ENCODE measurements at regions not wholly inside any gene's neighbourhood (a gene's known extent, or its start where the extent isn't known, plus 50 kb on each side); places are given as distances from the start of the nearest gene placed in this dataset.

DNA sequence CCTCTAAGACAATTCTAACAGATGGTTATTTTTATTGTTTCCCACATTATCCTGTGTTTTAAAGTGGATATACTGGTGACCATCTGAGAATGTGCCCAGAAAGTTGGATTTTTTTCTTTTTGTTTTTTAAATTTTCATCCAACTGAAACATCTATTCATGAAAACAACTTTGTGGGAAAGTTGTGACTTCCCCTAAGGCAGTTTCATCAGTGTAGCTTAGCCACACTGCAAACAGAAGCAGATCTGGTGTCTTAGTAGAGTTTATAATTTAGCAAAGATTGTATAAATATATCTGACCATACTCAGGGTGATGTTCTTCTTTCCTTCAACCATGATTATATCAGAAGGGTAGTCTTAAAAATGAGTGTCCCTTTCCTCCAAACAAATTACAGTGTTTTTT, 1241.3 kb downstream of the MAT2B start:
- TF ChIP-seq, protein P1, sequence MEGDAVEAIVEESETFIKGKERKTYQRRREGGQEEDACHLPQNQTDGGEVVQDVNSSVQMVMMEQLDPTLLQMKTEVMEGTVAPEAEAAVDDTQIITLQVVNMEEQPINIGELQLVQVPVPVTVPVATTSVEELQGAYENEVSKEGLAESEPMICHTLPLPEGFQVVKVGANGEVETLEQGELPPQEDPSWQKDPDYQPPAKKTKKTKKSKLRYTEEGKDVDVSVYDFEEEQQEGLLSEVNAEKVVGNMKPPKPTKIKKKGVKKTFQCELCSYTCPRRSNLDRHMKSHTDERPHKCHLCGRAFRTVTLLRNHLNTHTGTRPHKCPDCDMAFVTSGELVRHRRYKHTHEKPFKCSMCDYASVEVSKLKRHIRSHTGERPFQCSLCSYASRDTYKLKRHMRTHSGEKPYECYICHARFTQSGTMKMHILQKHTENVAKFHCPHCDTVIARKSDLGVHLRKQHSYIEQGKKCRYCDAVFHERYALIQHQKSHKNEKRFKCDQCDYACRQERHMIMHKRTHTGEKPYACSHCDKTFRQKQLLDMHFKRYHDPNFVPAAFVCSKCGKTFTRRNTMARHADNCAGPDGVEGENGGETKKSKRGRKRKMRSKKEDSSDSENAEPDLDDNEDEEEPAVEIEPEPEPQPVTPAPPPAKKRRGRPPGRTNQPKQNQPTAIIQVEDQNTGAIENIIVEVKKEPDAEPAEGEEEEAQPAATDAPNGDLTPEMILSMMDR (IDR thresholded peaks at IDR 0.05), result no peak
- no peak for TF ChIP-seq POLR2A (IDR thresholded peaks at IDR 0.05)
